PC-9 (cell line): ENCODE measurements at regions not wholly inside any gene's neighbourhood (a gene's known extent, or its start where the extent isn't known, plus 50 kb on each side); places are given as distances from the start of the nearest gene placed in this dataset.

ENCODE experiments used
- EZH2 ChIP-seq: fragments of 200-600 bp; sonication (generic); IDR thresholded peaks from 2 replicates; pipeline ENCODE4 v1.8.0; 2017; ENCODE audit warnings: antibody characterized with exemption, low read depth
- TF ChIP-seq, protein P1 (sequence below): fragments of 200-600 bp; sonication (generic); conservative IDR thresholded peaks from 2 replicates; pipeline ENCODE4 v1.6.1; 2017; ENCODE audit warnings: mixed run types, antibody characterized with exemption, mild to moderate bottlenecking, moderate library complexity

DNA sequence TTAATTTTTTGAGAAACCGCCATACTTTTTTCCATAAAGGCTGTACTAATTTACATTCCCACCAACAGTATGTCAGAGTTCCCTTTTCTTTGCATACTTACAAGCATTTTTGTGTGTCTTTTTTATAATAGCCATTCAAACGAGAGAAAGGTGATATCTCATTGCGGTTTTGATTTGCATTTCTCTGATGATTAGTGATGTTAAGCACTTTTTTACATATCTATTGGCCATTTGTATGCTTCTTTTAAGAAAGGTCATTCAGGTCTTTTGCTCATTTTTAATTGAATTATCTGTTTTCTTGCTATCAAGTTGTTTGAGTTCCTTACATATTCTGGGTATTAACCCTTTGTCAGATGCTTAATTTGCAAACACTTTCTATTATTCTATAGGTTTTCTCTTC is 176.1 kb upstream of the UFL1 start:
- TF ChIP-seq, protein P1, sequence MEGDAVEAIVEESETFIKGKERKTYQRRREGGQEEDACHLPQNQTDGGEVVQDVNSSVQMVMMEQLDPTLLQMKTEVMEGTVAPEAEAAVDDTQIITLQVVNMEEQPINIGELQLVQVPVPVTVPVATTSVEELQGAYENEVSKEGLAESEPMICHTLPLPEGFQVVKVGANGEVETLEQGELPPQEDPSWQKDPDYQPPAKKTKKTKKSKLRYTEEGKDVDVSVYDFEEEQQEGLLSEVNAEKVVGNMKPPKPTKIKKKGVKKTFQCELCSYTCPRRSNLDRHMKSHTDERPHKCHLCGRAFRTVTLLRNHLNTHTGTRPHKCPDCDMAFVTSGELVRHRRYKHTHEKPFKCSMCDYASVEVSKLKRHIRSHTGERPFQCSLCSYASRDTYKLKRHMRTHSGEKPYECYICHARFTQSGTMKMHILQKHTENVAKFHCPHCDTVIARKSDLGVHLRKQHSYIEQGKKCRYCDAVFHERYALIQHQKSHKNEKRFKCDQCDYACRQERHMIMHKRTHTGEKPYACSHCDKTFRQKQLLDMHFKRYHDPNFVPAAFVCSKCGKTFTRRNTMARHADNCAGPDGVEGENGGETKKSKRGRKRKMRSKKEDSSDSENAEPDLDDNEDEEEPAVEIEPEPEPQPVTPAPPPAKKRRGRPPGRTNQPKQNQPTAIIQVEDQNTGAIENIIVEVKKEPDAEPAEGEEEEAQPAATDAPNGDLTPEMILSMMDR = no peak
- TF ChIP-seq EZH2 = no peak
